Activated CD4-positive, alpha-beta memory T cell treated with anti-CD3 and anti-CD28 coated beads for 36 hours (primary cell): ENCODE measurements at regions not wholly inside any gene's neighbourhood (a gene's known extent, or its start where the extent isn't known, plus 50 kb on each side); places are given as distances from the start of the nearest gene placed in this dataset.

Experiments
- CTCF ChIA-PET: fragments of 350-600 bp; sonication (Branson Sonifier 250); formaldehyde crosslinking; loops from one replicate; lab custom pipeline; 2021; ENCODE audit warnings: antibody characterized with exemption, inconsistent platforms; lab: Charles Lee
- POLR2A ChIA-PET: fragments of 350-600 bp; sonication (Branson Sonifier 250); formaldehyde crosslinking; loops from one replicate; lab custom pipeline; 2021; ENCODE audit warnings: antibody characterized with exemption; lab: Charles Lee
- DNase-seq: peaks from one replicate; pipeline ENCODE4 v3.0.0-alpha.2; 2020
- H3K27ac Mint-ChIP-seq: one replicate; pipeline ENCODE4 v1.8.0; 2021; ENCODE audit warnings: mixed read lengths
- H3K27me3 Mint-ChIP-seq: one replicate; pipeline ENCODE4 v1.8.0; 2021; ENCODE audit warnings: mixed read lengths
- H3K36me3 Mint-ChIP-seq: one replicate; pipeline ENCODE4 v1.8.0; 2021; ENCODE audit warnings: mixed read lengths
- H3K4me1 Mint-ChIP-seq: one replicate; pipeline ENCODE4 v1.8.0; 2021; ENCODE audit warnings: low read depth, mixed read lengths
- H3K4me3 Mint-ChIP-seq: one replicate; pipeline ENCODE4 v1.8.0; 2021; ENCODE audit warnings: mild to moderate bottlenecking, mixed read lengths
- H3K9me3 Mint-ChIP-seq: one replicate; pipeline ENCODE4 v1.8.0; 2021; ENCODE audit warnings: mixed read lengths
- intact Hi-C: fragments of 100-400 bp; cut with micrococcal nuclease; formaldehyde crosslinking; loops from one replicate; pipeline ENCODE4 v1.15.1; 2023

GRCh38 chr13:97565906-97566305 is 131.9 kb downstream of the RAP2A start:
- Mint-ChIP-seq H3K9me3 (no peaks in the 10 kb centered on the region), H3K4me1 (no peaks in the 10 kb centered on the region), H3K27me3 (peaks cover 21% of the 10 kb centered on the region), H3K36me3 (no peaks in the 10 kb centered on the region), H3K27ac (no peak overlapping the region), H3K4me3 (no peak overlapping the region)
- intact Hi-C loops = no loop called here
- POLR2A ChIA-PET = no interaction called here
- CTCF ChIA-PET = no interaction called here
- DNase-seq = no peak

- H3K27ac Mint-ChIP-seq = no peak overlapping the region
- intact Hi-C loops = no loop called here
- no peak for DNase-seq
- no peaks in the 10 kb centered on the region for H3K9me3 Mint-ChIP-seq
- no peak overlapping the region for H3K4me3 Mint-ChIP-seq
- CTCF ChIA-PET = no interaction called here
- no peaks in the 10 kb centered on the region for H3K36me3 Mint-ChIP-seq
- POLR2A ChIA-PET = no interaction called here
- no peaks in the 10 kb centered on the region for H3K4me1 Mint-ChIP-seq
- H3K27me3 Mint-ChIP-seq = peaks cover 21% of the 10 kb centered on the region
Measured at GRCh38 chr13:97566907-97567306, 132.9 kb downstream of the RAP2A start.

DNA sequence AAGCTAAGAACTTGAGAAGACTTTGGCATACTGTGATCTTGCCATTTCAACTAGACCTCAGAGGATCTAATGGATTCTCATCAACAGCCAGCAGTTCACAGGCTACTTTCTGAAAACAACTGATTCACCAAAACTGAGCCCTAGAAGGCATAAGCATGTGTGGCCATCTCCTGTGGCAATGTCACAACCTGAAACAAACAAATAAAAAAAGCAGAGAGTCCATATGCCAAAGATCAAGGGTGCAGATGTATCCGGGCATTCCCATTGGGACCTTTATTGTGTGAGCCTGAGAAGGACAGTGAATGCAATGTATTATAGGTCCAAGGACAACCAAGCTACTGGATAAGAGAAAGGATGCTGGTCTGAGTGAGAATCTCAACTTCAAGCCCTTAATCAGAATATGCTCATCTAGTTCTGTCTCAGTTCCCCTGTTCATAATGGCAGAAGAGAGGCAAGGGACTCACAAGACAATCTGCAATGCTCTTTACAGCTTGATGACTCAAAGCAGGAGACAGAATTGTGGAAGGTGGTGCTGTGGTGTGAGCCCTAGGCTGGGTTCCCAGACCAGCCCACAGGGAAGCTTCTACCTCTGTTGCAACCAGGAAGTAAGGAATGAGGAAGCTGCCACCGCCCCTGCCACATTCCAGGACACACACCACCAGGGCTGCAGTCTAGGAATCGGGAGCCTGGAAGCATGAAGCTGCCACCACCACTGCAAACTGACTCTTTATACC is 133.7 kb downstream of the RAP2A start:
- H3K9me3 Mint-ChIP-seq = no peaks in the 10 kb centered on the region
- H3K27me3 Mint-ChIP-seq = peaks cover 21% of the 10 kb centered on the region
- intact Hi-C loops = no loop called here
- H3K27ac Mint-ChIP-seq = no peak overlapping the region
- no peak overlapping the region for H3K4me3 Mint-ChIP-seq
- no peaks in the 10 kb centered on the region for H3K4me1 Mint-ChIP-seq
- no peak for DNase-seq
- POLR2A ChIA-PET = no interaction called here
- CTCF ChIA-PET = no interaction called here
- no peaks in the 10 kb centered on the region for H3K36me3 Mint-ChIP-seq

DNA sequence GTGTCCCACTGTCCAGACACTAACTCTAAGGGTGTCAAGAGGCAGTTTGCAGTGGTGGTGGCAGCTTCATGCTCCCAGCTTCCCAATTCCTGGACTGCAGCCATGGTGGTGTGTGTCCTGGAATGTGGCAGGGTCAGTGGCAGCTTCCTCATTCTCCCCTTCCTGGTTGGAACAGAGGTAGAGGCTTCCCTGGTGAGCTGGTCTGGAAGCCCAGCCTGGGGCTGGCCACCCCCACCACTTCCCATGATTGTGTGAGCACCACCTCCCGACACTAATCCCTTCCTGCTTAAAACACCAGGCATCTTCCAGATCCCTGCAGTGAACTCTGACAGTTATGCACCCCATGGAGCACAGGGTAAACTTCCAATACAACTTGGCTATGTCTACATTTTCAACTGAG is 134.9 kb downstream of the RAP2A start:
- no peaks in the 10 kb centered on the region for H3K4me1 Mint-ChIP-seq
- no peak overlapping the region for H3K27ac Mint-ChIP-seq
- no peaks in the 10 kb centered on the region for H3K9me3 Mint-ChIP-seq
- CTCF ChIA-PET = no interaction called here
- H3K27me3 Mint-ChIP-seq = peaks cover 21% of the 10 kb centered on the region
- no peak overlapping the region for H3K4me3 Mint-ChIP-seq
- POLR2A ChIA-PET = no interaction called here
- intact Hi-C loops = no loop called here
- no peaks in the 10 kb centered on the region for H3K36me3 Mint-ChIP-seq
- no peak for DNase-seq

- POLR2A ChIA-PET = no interaction called here
- CTCF ChIA-PET = no interaction called here
- Mint-ChIP-seq H3K27me3 (peaks cover 17% of the 10 kb centered on the region), H3K9me3 (no peaks in the 10 kb centered on the region), H3K4me1 (no peaks in the 10 kb centered on the region), H3K36me3 (no peaks in the 10 kb centered on the region), H3K4me3 (no peak overlapping the region), H3K27ac (no peak overlapping the region)
- DNase-seq = no peak
- intact Hi-C loops = loop anchor here (10.0 kb wide), 1 partner anchor 135 kb away; the partner anchor contains the start of gene RAP2A
Measured at GRCh38 chr13:97569841-97570240, 135.9 kb downstream of the RAP2A start.

GRCh38 chr13:97570442-97570841 is 136.5 kb downstream of the RAP2A start:
- intact Hi-C loops = loop anchor here (10.0 kb wide), 1 partner anchor 136 kb away; the partner anchor contains the start of gene RAP2A
- H3K9me3 Mint-ChIP-seq = no peaks in the 10 kb centered on the region
- POLR2A ChIA-PET = no interaction called here

GRCh38 chr13:97573011-97573410 is 139.0 kb downstream of the RAP2A start:
- H3K9me3 Mint-ChIP-seq = no peaks in the 10 kb centered on the region
- intact Hi-C loops = loop anchor here (10.0 kb wide), 1 partner anchor 138 kb away; the partner anchor contains the start of gene RAP2A
- no peaks in the 10 kb centered on the region for H3K4me1 Mint-ChIP-seq
- H3K27ac Mint-ChIP-seq = no peak overlapping the region
- ChIA-PET CTCF (no interaction called here), POLR2A (no interaction called here)
- no peak for DNase-seq
- no peak overlapping the region for H3K4me3 Mint-ChIP-seq
- no peaks in the 10 kb centered on the region for H3K36me3 Mint-ChIP-seq
- peaks cover 8% of the 10 kb centered on the region for H3K27me3 Mint-ChIP-seq

More at GRCh38 chr13:97570442-97570841, 136.5 kb downstream of the RAP2A start:
- Mint-ChIP-seq H3K27ac (no peak overlapping the region), H3K36me3 (no peaks in the 10 kb centered on the region), H3K27me3 (peaks cover 11% of the 10 kb centered on the region), H3K4me3 (no peak overlapping the region), H3K4me1 (no peaks in the 10 kb centered on the region)
- DNase-seq = no peak
- CTCF ChIA-PET = no interaction called here

GRCh38 chr13:97574926-97575325 is 141.0 kb downstream of the RAP2A start:
- intact Hi-C loops = loop anchor here (10.0 kb wide), 1 partner anchor 140 kb away; the partner anchor contains the start of gene RAP2A
- POLR2A ChIA-PET = no interaction called here
- H3K36me3 Mint-ChIP-seq = no peaks in the 10 kb centered on the region
- H3K9me3 Mint-ChIP-seq = no peaks in the 10 kb centered on the region
- no peaks in the 10 kb centered on the region for H3K4me1 Mint-ChIP-seq
- H3K4me3 Mint-ChIP-seq = no peak overlapping the region
- H3K27me3 Mint-ChIP-seq = peaks cover 2% of the 10 kb centered on the region
- no peak overlapping the region for H3K27ac Mint-ChIP-seq
- DNase-seq = peak; percentile 32
- CTCF ChIA-PET = interaction anchor here (1.1 kb wide), 2 partner anchors 140 to 142 kb away, joined by 3 to 4 read pairs; no protein-coding TSS in a partner anchor

- no peak overlapping the region for H3K27ac Mint-ChIP-seq
- H3K4me1 Mint-ChIP-seq = no peaks in the 10 kb centered on the region
- no peak overlapping the region for H3K4me3 Mint-ChIP-seq
- CTCF ChIA-PET = no interaction called here
- H3K36me3 Mint-ChIP-seq = no peaks in the 10 kb centered on the region
- H3K9me3 Mint-ChIP-seq = no peaks in the 10 kb centered on the region
- no peak for DNase-seq
- POLR2A ChIA-PET = no interaction called here
- intact Hi-C loops = loop anchor here (10.0 kb wide), 1 partner anchor 142 kb away; the partner anchor contains the start of gene RAP2A
- peaks cover 4% of the 10 kb centered on the region for H3K27me3 Mint-ChIP-seq
Measured at GRCh38 chr13:97577026-97577425, 143.1 kb downstream of the RAP2A start.

DNA sequence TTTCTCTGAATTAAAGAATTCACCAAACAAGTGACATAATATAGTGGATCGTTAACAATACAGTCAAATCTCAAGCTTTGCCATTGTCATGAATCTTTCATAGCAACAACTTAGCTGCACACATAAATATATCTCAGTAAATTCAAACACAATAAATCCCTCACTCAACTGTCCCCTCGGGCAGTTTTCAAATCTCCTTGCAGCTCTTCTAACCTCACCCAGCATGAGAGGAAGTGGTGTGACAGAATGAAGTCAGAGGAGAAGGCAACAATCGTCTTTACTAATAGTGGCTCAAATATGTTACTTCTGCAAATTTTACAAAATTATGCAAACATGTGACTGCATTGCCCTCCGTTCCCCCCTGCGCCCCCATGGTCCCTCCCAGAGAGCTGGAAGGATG is 148.2 kb downstream of the RAP2A start:
- Mint-ChIP-seq H3K27me3 (peaks cover 4% of the 10 kb centered on the region), H3K4me3 (no peak overlapping the region), H3K36me3 (no peaks in the 10 kb centered on the region), H3K4me1 (no peaks in the 10 kb centered on the region), H3K27ac (no peak overlapping the region), H3K9me3 (no peaks in the 10 kb centered on the region)
- POLR2A ChIA-PET = no interaction called here
- DNase-seq = no peak
- intact Hi-C loops = no loop called here
- CTCF ChIA-PET = no interaction called here

DNA sequence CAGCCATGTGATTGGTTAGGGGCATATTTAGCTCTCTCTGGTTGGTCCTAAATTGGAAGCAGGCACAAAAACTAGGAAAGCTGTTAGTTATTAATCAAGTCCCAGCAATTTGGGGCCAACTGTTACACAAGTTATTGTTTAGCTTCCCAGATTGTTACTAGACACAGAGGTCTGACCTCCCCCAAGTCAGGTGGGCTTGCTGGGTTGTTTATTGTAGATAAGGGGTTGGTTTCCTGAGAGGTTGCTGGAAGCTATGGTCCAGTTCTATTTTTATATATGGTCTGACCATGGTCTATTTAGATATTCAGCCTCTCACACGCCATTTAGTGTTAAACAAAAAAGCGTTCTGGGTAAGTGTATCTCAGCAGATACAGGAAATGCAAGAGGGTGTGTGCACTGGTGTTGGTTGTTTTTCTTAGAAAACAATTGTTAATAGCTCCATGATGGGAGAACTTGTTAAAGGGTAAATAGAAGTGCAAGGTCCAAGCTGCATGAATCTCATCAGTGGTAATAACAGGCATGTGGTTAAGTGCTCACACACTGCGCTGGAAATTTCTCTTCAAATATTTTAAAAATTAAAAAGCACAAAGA is 150.0 kb downstream of the RAP2A start:
- CTCF ChIA-PET = no interaction called here
- intact Hi-C loops = no loop called here
- H3K4me1 Mint-ChIP-seq = no peaks in the 10 kb centered on the region
- peaks cover 4% of the 10 kb centered on the region for H3K27me3 Mint-ChIP-seq
- no peak overlapping the region for H3K27ac Mint-ChIP-seq
- no peak for DNase-seq
- no peaks in the 10 kb centered on the region for H3K36me3 Mint-ChIP-seq
- no peak overlapping the region for H3K4me3 Mint-ChIP-seq
- no peaks in the 10 kb centered on the region for H3K9me3 Mint-ChIP-seq
- POLR2A ChIA-PET = no interaction called here

DNA sequence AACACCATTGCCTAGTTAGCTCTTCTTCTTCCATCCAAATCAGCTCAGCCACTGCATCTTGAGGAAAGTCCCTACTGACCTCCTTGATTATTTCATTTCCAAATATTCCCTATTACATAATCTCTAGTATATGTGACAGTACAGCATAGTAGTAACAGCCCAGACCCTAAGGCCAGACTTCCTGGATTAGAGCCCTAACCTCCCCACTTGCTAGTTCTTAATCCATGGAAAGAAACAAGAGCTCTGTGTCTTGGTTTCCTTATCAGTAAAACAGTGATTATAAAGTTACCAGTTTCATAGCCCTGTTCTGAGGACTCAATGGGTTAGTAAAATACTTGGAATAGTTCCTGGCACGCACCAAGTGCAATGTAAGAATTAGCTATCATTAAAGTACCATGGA is 153.0 kb downstream of the RAP2A start:
- no peak for DNase-seq
- Mint-ChIP-seq H3K4me1 (no peaks in the 10 kb centered on the region), H3K9me3 (no peaks in the 10 kb centered on the region), H3K36me3 (no peaks in the 10 kb centered on the region), H3K4me3 (no peak overlapping the region), H3K27me3 (peaks cover 7% of the 10 kb centered on the region), H3K27ac (no peak overlapping the region)
- intact Hi-C loops = no loop called here
- ChIA-PET CTCF (no interaction called here), POLR2A (no interaction called here)

- H3K27me3 Mint-ChIP-seq = peaks cover 12% of the 10 kb centered on the region
- no peaks in the 10 kb centered on the region for H3K9me3 Mint-ChIP-seq
- ChIA-PET POLR2A (no interaction called here), CTCF (no interaction called here)
- intact Hi-C loops = no loop called here
- H3K27ac Mint-ChIP-seq = no peak overlapping the region
- DNase-seq = no peak
- no peaks in the 10 kb centered on the region for H3K4me1 Mint-ChIP-seq
- H3K4me3 Mint-ChIP-seq = no peak overlapping the region
- no peaks in the 10 kb centered on the region for H3K36me3 Mint-ChIP-seq
Measured at GRCh38 chr13:97588993-97589392, 155.0 kb downstream of the RAP2A start.
